IMR-90 (cell line): ENCODE measurements at regions not wholly inside any gene's neighbourhood (a gene's known extent, or its start where the extent isn't known, plus 50 kb on each side); places are given as distances from the start of the nearest gene placed in this dataset.

Experiments used
- ATAC-seq: fragments of 200-7000 bp; cut with Tn5 transposase; 2 replicates; pipeline ENCODE4 v1.9.1; 2020; ENCODE audit warnings: low read depth, mild to moderate bottlenecking, moderate library complexity
- BruUV-seq: library from RNA; stranded (reverse); fragments of 400-500 nt; replicated peaks from 2 replicates; lab custom pipeline; 2021; lab: Mats Ljungman, UMichigan
- CTCF ChIA-PET: fragments of 300-600 bp; formaldehyde crosslinking; extraction: SDS; loops from one replicate; lab custom pipeline; 2021; ENCODE audit warnings: antibody characterized with exemption; lab: Yijun Ruan, JAX
- POLR2A ChIA-PET: fragments of 300-600 bp; sonication (Branson Sonifier 250); formaldehyde crosslinking; loops from one replicate; lab custom pipeline; 2022; ENCODE audit warnings: antibody characterized with exemption; ENCODE audit not compliant: unreplicated experiment; lab: Charles Lee
- DNase-seq: peaks from one replicate; pipeline ENCODE4 v3.0.0; 2013
- H2AFZ ChIP-seq: replicated peaks from 2 replicates; pipeline ENCODE3; 2013; ENCODE audit warnings: low read length, mild to moderate bottlenecking; ENCODE audit not compliant: poor library complexity
- H2AK5ac ChIP-seq: 2 replicates; pipeline ENCODE4 v1.6.1; 2013; ENCODE audit warnings: low read depth, low read length, inconsistent platforms
- H2AK9ac ChIP-seq: replicated peaks from 2 replicates; pipeline ENCODE3; 2013; ENCODE audit warnings: mild to moderate bottlenecking, low read depth, low read length, moderate library complexity; ENCODE audit not compliant: poor library complexity
- H2BK120ac ChIP-seq: 2 replicates; pipeline ENCODE4 v1.6.1; 2013; ENCODE audit warnings: low read depth, low read length, inconsistent platforms
- H2BK15ac ChIP-seq: 3 replicates; pipeline ENCODE4 v1.6.1; 2013; ENCODE audit warnings: low read depth, low read length, inconsistent platforms
- H2BK20ac ChIP-seq: 2 replicates; pipeline ENCODE4 v1.6.1; 2013; ENCODE audit warnings: low read depth, mild to moderate bottlenecking, inconsistent platforms, low read length, moderate library complexity
- H2BK5ac ChIP-seq: 2 replicates; pipeline ENCODE4 v1.6.1; 2013; ENCODE audit warnings: mild to moderate bottlenecking, low read depth, low read length, inconsistent platforms; ENCODE audit not compliant: poor library complexity, severe bottlenecking
- H3K14ac ChIP-seq: replicated peaks from 2 replicates; pipeline ENCODE4 v1.6.1; 2013; ENCODE audit warnings: low read depth, low read length, inconsistent platforms
- H3K18ac ChIP-seq: 2 replicates; pipeline ENCODE4 v1.6.1; 2013; ENCODE audit warnings: low read depth, low read length, control low read depth
- H3K23ac ChIP-seq: 2 replicates; pipeline ENCODE4 v1.6.1; 2013; ENCODE audit warnings: low read depth, low read length, inconsistent platforms
- H3K27ac ChIP-seq: 2 replicates; pipeline ENCODE4 v1.5.1; 2013; ENCODE audit warnings: mild to moderate bottlenecking, control low read depth, low read length; ENCODE audit not compliant: insufficient read depth
- H3K27me3 ChIP-seq: 2 replicates; pipeline ENCODE4 v1.6.1; 2013; ENCODE audit warnings: low read length; ENCODE audit not compliant: control insufficient read depth, insufficient read depth
- H3K36me3 ChIP-seq: 2 replicates; pipeline ENCODE4 v1.6.1; 2013; ENCODE audit warnings: low read length, mixed read lengths; ENCODE audit not compliant: control insufficient read depth, insufficient read depth
- H3K4ac ChIP-seq: 2 replicates; pipeline ENCODE4 v1.6.1; 2013; ENCODE audit warnings: low read depth, low read length, inconsistent platforms
- H3K4me1 ChIP-seq: 2 replicates; pipeline ENCODE4 v1.6.1; 2013; ENCODE audit warnings: low read length, mixed read lengths; ENCODE audit not compliant: control insufficient read depth, insufficient read depth
- H3K4me2 ChIP-seq: 2 replicates; pipeline ENCODE4 v1.6.1; 2013; ENCODE audit warnings: low read depth, mild to moderate bottlenecking, control low read depth, low read length, moderate library complexity
- H3K4me3 ChIP-seq: 2 replicates; pipeline ENCODE4 v1.5.1; 2013; ENCODE audit warnings: low read depth, mild to moderate bottlenecking, control low read depth, low read length, moderate library complexity; ENCODE audit not compliant: insufficient read depth
- H3K56ac ChIP-seq: 2 replicates; pipeline ENCODE4 v1.6.1; 2013; ENCODE audit warnings: low read length, inconsistent platforms; ENCODE audit not compliant: insufficient read depth; ENCODE audit errors: extremely low read depth
- H3K79me1 ChIP-seq, 2 experiments: 2 replicates each; pipeline ENCODE4 v1.6.1; 2013; ENCODE audit warnings: low read length in 2 of 2, inconsistent platforms in 1 of 2, low read depth in 1 of 2
- H3K9ac ChIP-seq: 2 replicates; pipeline ENCODE4 v1.6.1; 2013; ENCODE audit warnings: low read depth, low read length, control low read depth
- H3K9me1 ChIP-seq: 2 replicates; pipeline ENCODE4 v1.6.1; 2013; ENCODE audit warnings: low read length, inconsistent platforms; ENCODE audit not compliant: insufficient read depth
- H3K9me3 ChIP-seq: 2 replicates; pipeline ENCODE4 v1.6.1; 2013; ENCODE audit warnings: low read length; ENCODE audit not compliant: control insufficient read depth, insufficient read depth
- H4K20me1 ChIP-seq: 2 replicates; pipeline ENCODE4 v1.6.1; 2013; ENCODE audit warnings: low read length, inconsistent platforms; ENCODE audit not compliant: insufficient read depth
- H4K5ac ChIP-seq: 2 replicates; pipeline ENCODE4 v1.6.1; 2013; ENCODE audit warnings: mild to moderate bottlenecking, low read depth, low read length, control low read depth
- H4K8ac ChIP-seq, 2 experiments: 2 replicates each; pipeline ENCODE4 v1.6.1; 2013; ENCODE audit warnings: low read depth in 2 of 2, low read length in 2 of 2, control low read depth in 1 of 2, inconsistent platforms in 1 of 2
- H4K91ac ChIP-seq: 2 replicates; pipeline ENCODE4 v1.6.1; 2013; ENCODE audit warnings: low read depth, low read length, inconsistent platforms; ENCODE audit not compliant: insufficient read depth
- BHLHE40 ChIP-seq: fragments of 150-350 bp; IDR thresholded peaks from 2 replicates; pipeline ENCODE4 v1.6.1; 2016; ENCODE audit warnings: mild to moderate bottlenecking, low read depth, low read length
- CEBPB ChIP-seq: IDR thresholded peaks from 2 replicates; pipeline ENCODE4 v1.6.1; 2012; ENCODE audit warnings: low read depth, low read length, improper control_type of control experiment
- CHD1 ChIP-seq: IDR thresholded peaks from 2 replicates; pipeline ENCODE4 v1.6.1; 2012; ENCODE audit warnings: low read depth, low read length, improper control_type of control experiment
- CTCF ChIP-seq: conservative IDR thresholded peaks from 2 replicates; pipeline ENCODE4 v1.5.1; 2012; ENCODE audit warnings: mild to moderate bottlenecking, low read depth, low read length, improper control_type of control experiment
- ELK1 ChIP-seq: fragments of 150-350 bp; IDR thresholded peaks from 2 replicates; pipeline ENCODE4 v1.6.1; 2016; ENCODE audit warnings: low read depth, mild to moderate bottlenecking, low read length, moderate library complexity, borderline replicate concordance
- FOS ChIP-seq: fragments of 150-350 bp; IDR thresholded peaks from 2 replicates; pipeline ENCODE4 v1.6.1; 2016; ENCODE audit warnings: low read depth, low read length
- MAFK ChIP-seq: IDR thresholded peaks from 2 replicates; pipeline ENCODE4 v1.6.1; 2012; ENCODE audit warnings: low read depth, low read length, improper control_type of control experiment
- MAZ ChIP-seq: IDR thresholded peaks from 2 replicates; pipeline ENCODE4 v1.6.1; 2012; ENCODE audit warnings: low read depth, mild to moderate bottlenecking, low read length, improper control_type of control experiment, moderate library complexity, borderline replicate concordance
- MXI1 ChIP-seq: IDR thresholded peaks from 2 replicates; pipeline ENCODE4 v1.6.1; 2012; ENCODE audit warnings: low read depth, mild to moderate bottlenecking, low read length, moderate library complexity, borderline replicate concordance
- NFE2L2 ChIP-seq: fragments of 150-350 bp; IDR thresholded peaks from 2 replicates; pipeline ENCODE4 v1.6.1; 2016; ENCODE audit warnings: low read depth, mild to moderate bottlenecking, low read length
- POLR2A ChIP-seq: IDR thresholded peaks from 2 replicates; pipeline ENCODE4 v1.6.1; 2012; ENCODE audit warnings: mild to moderate bottlenecking, low read depth, low read length
- RAD21 ChIP-seq: IDR thresholded peaks from 2 replicates; pipeline ENCODE4 v1.6.1; 2012; ENCODE audit warnings: low read length, improper control_type of control experiment
- RCOR1 ChIP-seq: IDR thresholded peaks from 2 replicates; pipeline ENCODE4 v1.6.1; 2012; ENCODE audit warnings: mild to moderate bottlenecking, low read length, improper control_type of control experiment; ENCODE audit not compliant: insufficient replicate concordance
- RFX5 ChIP-seq: IDR thresholded peaks from 2 replicates; pipeline ENCODE4 v1.8.0; 2012; ENCODE audit warnings: low read depth, mild to moderate bottlenecking, low read length, moderate library complexity
- SMC3 ChIP-seq: fragments of 150-350 bp; IDR thresholded peaks from 2 replicates; pipeline ENCODE4 v1.6.1; 2016; ENCODE audit warnings: low read depth, mild to moderate bottlenecking, antibody characterized with exemption, low read length, moderate library complexity
- USF2 ChIP-seq: fragments of 150-350 bp; IDR thresholded peaks from 2 replicates; pipeline ENCODE4 v1.6.1; 2017; ENCODE audit warnings: mild to moderate bottlenecking, antibody characterized with exemption, low read length, low read depth
- WGBS, 2 experiments: methylation state at CpG; one replicate each; pipeline versions ENCODE4 v1.1.5 to v1.1.7; 2013; ENCODE audit warnings: missing lambda C conversion rate in 2 of 2; ENCODE audit not compliant: insufficient read length in 1 of 2; ENCODE audit errors: extremely low coverage in 2 of 2; 5-methylcytosine and 5-hydroxymethylcytosine counted together
- dilution Hi-C: fragments of 300-500 bp; cut with HindIII; formaldehyde crosslinking; loops from one replicate; pipeline ENCODE4 v1.14.3; 2018; ENCODE audit warnings: low sequenced_read_pairs; ENCODE audit not compliant: unreplicated experiment
- in situ Hi-C: fragments of 300-500 bp; cut with MboI; formaldehyde crosslinking; loops from 3 replicates; pipeline ENCODE4 v1.14.3; 2019; ENCODE audit warnings: low sequenced_read_pairs, inconsistent platforms, mixed read lengths
- intact Hi-C: fragments of 100-400 bp; cut with micrococcal nuclease; formaldehyde crosslinking; loops from 2 replicates; pipeline ENCODE4 v1.10.0; 2022

- H3K56ac ChIP-seq = no peak overlapping the region
- no peak overlapping the region for H3K4me3 ChIP-seq
- H3K9ac ChIP-seq = no peak overlapping the region
- no peaks in the 10 kb centered on the region for H3K36me3 ChIP-seq
- ATAC-seq = no peak
- no peak overlapping the region for H2BK20ac ChIP-seq
- H2BK5ac ChIP-seq = no peak overlapping the region
- no peak overlapping the region for H2AFZ ChIP-seq
- H4K20me1 ChIP-seq = no peaks in the 10 kb centered on the region
- BruUV-seq = no TSS peak
- H3K9me3 ChIP-seq = no peaks in the 10 kb centered on the region
- no peak overlapping the region for H2BK120ac ChIP-seq
- no peak for DNase-seq
- dilution Hi-C loops = no loop called here
- no peaks in the 10 kb centered on the region for H3K79me1 ChIP-seq
- in situ Hi-C loops = no loop called here
- H3K27ac ChIP-seq = no peak overlapping the region
- intact Hi-C loops = no loop called here
- H2AK9ac ChIP-seq = no peak overlapping the region
- H3K27me3 ChIP-seq = no peaks in the 10 kb centered on the region; the same call in 1 of the 2 replicates
- no peak overlapping the region for H2BK15ac ChIP-seq
- H4K91ac ChIP-seq = no peak overlapping the region
- H3K4me1 ChIP-seq = no peaks in the 10 kb centered on the region
- no peak overlapping the region for H3K4ac ChIP-seq
- CTCF ChIA-PET = no interaction called here
- H4K8ac ChIP-seq = no peak overlapping the region
- H2AK5ac ChIP-seq = no peak overlapping the region
- no peak for TF ChIP-seq MXI1
- TF ChIP-seq USF2 = no peak
- TF ChIP-seq RCOR1 = no peak
- TF ChIP-seq RFX5 = no peak
- no peak for TF ChIP-seq ELK1
- no peak for TF ChIP-seq SMC3
- TF ChIP-seq POLR2A = no peak
- TF ChIP-seq NFE2L2 = no peak
- no peak for TF ChIP-seq MAZ
- TF ChIP-seq BHLHE40 = no peak
- no peak for TF ChIP-seq RAD21
- no peak for TF ChIP-seq CHD1
- no peak for TF ChIP-seq CTCF
- no peak for TF ChIP-seq CEBPB
- TF ChIP-seq FOS = no peak
- TF ChIP-seq MAFK = no peak
- no CpG with 5 or more reads among the region's 2 CpGs for WGBS, 2 experiments
- H3K18ac ChIP-seq = no peak overlapping the region
- no peak overlapping the region for H3K4me2 ChIP-seq
- H3K9me1 ChIP-seq = no peaks in the 10 kb centered on the region
- no peak overlapping the region for H3K23ac ChIP-seq
- H3K14ac ChIP-seq = no peak overlapping the region
- POLR2A ChIA-PET = no interaction called here
- no peak overlapping the region for H4K5ac ChIP-seq
These were observed 71.5 kb upstream of the FAM13C start for GRCh38 chr10:59433720-59434428.
